Fibroblast of lung (primary cell): ENCODE measurements at regions not wholly inside any gene's neighbourhood (a gene's known extent, or its start where the extent isn't known, plus 50 kb on each side); places are given as distances from the start of the nearest gene placed in this dataset.

Source experiments
- DNase-seq, 2 donors: peaks; one replicate each; pipeline versions ENCODE4 v3.0.0 to v3.0.0-alpha.2; 2010; ENCODE audit warnings: low read depth in 2 of 2
- H2AFZ ChIP-seq: 2 replicates; pipeline ENCODE4 v1.5.1; 2012; ENCODE audit warnings: low read length, control low read depth, inconsistent platforms
- H3K27ac ChIP-seq: 2 replicates; pipeline ENCODE4 v1.5.1; 2011; ENCODE audit warnings: low read length, control low read depth; ENCODE audit not compliant: insufficient read depth
- H3K27me3 ChIP-seq: 2 replicates; pipeline ENCODE4 v1.5.1; 2011; ENCODE audit warnings: mild to moderate bottlenecking, low read length; ENCODE audit not compliant: control insufficient read depth, insufficient read depth
- H3K36me3 ChIP-seq: 2 replicates; pipeline ENCODE4 v1.5.1; 2011; ENCODE audit warnings: low read length; ENCODE audit not compliant: control insufficient read depth, insufficient read depth
- H3K4me1 ChIP-seq: 2 replicates; pipeline ENCODE4 v1.5.1; 2011; ENCODE audit warnings: low read length; ENCODE audit not compliant: control insufficient read depth, insufficient read depth; ENCODE audit errors: extremely low read depth
- H3K4me2 ChIP-seq: 2 replicates; pipeline ENCODE4 v1.5.1; 2011; ENCODE audit warnings: low read length, control low read depth; ENCODE audit not compliant: insufficient read depth; ENCODE audit errors: extremely low read depth
- H3K4me3 ChIP-seq, 4 experiments: fragments of 200-600 bp in 1 of 4; sonication (generic) in 1 of 4; replicated peaks in 1 of 4; 2 replicates each; pipeline ENCODE4 v1.5.1; 2011 to 2016; ENCODE audit warnings: low read length in 4 of 4, low read depth in 3 of 4, mild to moderate bottlenecking in 3 of 4, control low read depth in 2 of 4, inconsistent platforms in 1 of 4, mixed read lengths in 1 of 4; ENCODE audit not compliant: insufficient read depth in 1 of 4; ENCODE audit errors: control extremely low read depth in 1 of 4
- H3K79me2 ChIP-seq: 2 replicates; pipeline ENCODE4 v1.5.1; 2012; ENCODE audit warnings: mild to moderate bottlenecking, low read length, inconsistent platforms; ENCODE audit not compliant: control insufficient read depth, insufficient read depth
- H3K9ac ChIP-seq: 2 replicates; pipeline ENCODE4 v1.5.1; 2011; ENCODE audit warnings: mild to moderate bottlenecking, low read length, control low read depth; ENCODE audit not compliant: insufficient read depth
- H3K9me3 ChIP-seq: 2 replicates; pipeline ENCODE4 v1.5.1; 2012; ENCODE audit warnings: low read depth, low read length; ENCODE audit not compliant: control insufficient read depth, insufficient read depth
- H4K20me1 ChIP-seq: 2 replicates; pipeline ENCODE4 v1.5.1; 2011; ENCODE audit warnings: low read length; ENCODE audit not compliant: control insufficient read depth, insufficient read depth; ENCODE audit errors: extremely low read depth
- EZH2 ChIP-seq: IDR thresholded peaks from 2 replicates; pipeline ENCODE4 v1.5.1; 2012; ENCODE audit warnings: low read length, control low read depth, mild to moderate bottlenecking; ENCODE audit errors: missing control alignments
- TF ChIP-seq, protein P1 (sequence below), 2 donors: IDR thresholded peaks in 1 of 2; conservative IDR thresholded peaks in 1 of 2; 1 replicate in 1 of 2; 2 replicates in 1 of 2; pipeline ENCODE4 v1.5.1; 2011 to 2012; ENCODE audit warnings: low read length in 2 of 2, control low read depth in 1 of 2, inconsistent platforms in 1 of 2, low read depth in 1 of 2, mild to moderate bottlenecking in 1 of 2

DNA sequence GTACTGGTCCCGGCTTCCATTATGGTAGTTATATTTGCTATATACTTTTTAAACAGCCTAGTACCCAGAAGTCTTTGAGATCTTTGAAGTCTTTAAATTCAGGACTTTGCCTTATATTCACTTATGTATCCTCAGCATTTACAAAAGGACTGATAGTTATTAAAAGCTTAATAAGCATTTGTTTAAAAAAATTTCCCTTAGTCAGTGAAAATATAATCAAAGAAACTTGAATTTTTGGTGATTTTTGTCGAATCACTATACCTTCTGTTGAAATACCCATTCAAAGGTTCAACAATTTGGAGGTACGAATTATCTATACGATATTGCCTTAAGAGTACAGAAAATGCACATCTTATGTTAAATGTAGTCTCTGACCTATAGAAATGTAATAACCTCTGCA is 721.4 kb downstream of the NSUN3 start:
- Histone ChIP-seq H3K4me2 (no peak overlapping the region), H3K9me3 (no peaks in the 10 kb centered on the region), H4K20me1 (no peaks in the 10 kb centered on the region), H3K9ac (no peak overlapping the region), H3K27ac (no peak overlapping the region), H3K4me3 (no peak overlapping the region), H3K79me2 (no peaks in the 10 kb centered on the region), H3K4me1 (no peaks in the 10 kb centered on the region), H2AFZ (no peak overlapping the region), H3K27me3 (no peaks in the 10 kb centered on the region), H3K36me3 (no peaks in the 10 kb centered on the region)
- no peak for DNase-seq
- no peak for TF ChIP-seq EZH2
- TF ChIP-seq, protein P1, sequence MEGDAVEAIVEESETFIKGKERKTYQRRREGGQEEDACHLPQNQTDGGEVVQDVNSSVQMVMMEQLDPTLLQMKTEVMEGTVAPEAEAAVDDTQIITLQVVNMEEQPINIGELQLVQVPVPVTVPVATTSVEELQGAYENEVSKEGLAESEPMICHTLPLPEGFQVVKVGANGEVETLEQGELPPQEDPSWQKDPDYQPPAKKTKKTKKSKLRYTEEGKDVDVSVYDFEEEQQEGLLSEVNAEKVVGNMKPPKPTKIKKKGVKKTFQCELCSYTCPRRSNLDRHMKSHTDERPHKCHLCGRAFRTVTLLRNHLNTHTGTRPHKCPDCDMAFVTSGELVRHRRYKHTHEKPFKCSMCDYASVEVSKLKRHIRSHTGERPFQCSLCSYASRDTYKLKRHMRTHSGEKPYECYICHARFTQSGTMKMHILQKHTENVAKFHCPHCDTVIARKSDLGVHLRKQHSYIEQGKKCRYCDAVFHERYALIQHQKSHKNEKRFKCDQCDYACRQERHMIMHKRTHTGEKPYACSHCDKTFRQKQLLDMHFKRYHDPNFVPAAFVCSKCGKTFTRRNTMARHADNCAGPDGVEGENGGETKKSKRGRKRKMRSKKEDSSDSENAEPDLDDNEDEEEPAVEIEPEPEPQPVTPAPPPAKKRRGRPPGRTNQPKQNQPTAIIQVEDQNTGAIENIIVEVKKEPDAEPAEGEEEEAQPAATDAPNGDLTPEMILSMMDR (conservative IDR thresholded peaks at IDR 0.05 in 1 of 2, IDR thresholded peaks at IDR 0.05 in 1 of 2; ENCODE audit: low read depth in 1 of 2, low read length in 2 of 2): no peak

GRCh38 chr3:94787066-94787465 is 724.2 kb downstream of the NSUN3 start:
- no peaks in the 10 kb centered on the region for H3K4me1 ChIP-seq
- H4K20me1 ChIP-seq: no peaks in the 10 kb centered on the region
- H3K36me3 ChIP-seq: no peaks in the 10 kb centered on the region
- H3K9me3 ChIP-seq: no peaks in the 10 kb centered on the region
- TF ChIP-seq, protein P1 (conservative IDR thresholded peaks at IDR 0.05 in 1 of 2, IDR thresholded peaks at IDR 0.05 in 1 of 2; ENCODE audit: low read depth in 1 of 2, low read length in 2 of 2): no peak
- no peak for TF ChIP-seq EZH2
- H3K27ac ChIP-seq: no peak overlapping the region
- H3K4me3 ChIP-seq: no peak overlapping the region
- no peaks in the 10 kb centered on the region for H3K27me3 ChIP-seq
- no peak for DNase-seq
- H2AFZ ChIP-seq: no peak overlapping the region
- no peak overlapping the region for H3K4me2 ChIP-seq
- H3K9ac ChIP-seq: no peak overlapping the region
- no peaks in the 10 kb centered on the region for H3K79me2 ChIP-seq

GRCh38 chr3:94787734-94788270 is 724.9 kb downstream of the NSUN3 start:
- H3K27me3 ChIP-seq: no peaks in the 10 kb centered on the region
- no peaks in the 10 kb centered on the region for H3K36me3 ChIP-seq
- H3K4me3 ChIP-seq: no peak overlapping the region
- no peaks in the 10 kb centered on the region for H4K20me1 ChIP-seq
- H3K9ac ChIP-seq: no peak overlapping the region
- H3K27ac ChIP-seq: no peak overlapping the region
- H3K4me2 ChIP-seq: no peak overlapping the region
- H2AFZ ChIP-seq: no peak overlapping the region
- no peaks in the 10 kb centered on the region for H3K4me1 ChIP-seq
- no peak for DNase-seq
- TF ChIP-seq, protein P1 (conservative IDR thresholded peaks at IDR 0.05 in 1 of 2, IDR thresholded peaks at IDR 0.05 in 1 of 2; ENCODE audit: low read depth in 1 of 2, low read length in 2 of 2): no peak
- TF ChIP-seq EZH2: no peak
- H3K9me3 ChIP-seq: no peaks in the 10 kb centered on the region
- H3K79me2 ChIP-seq: no peaks in the 10 kb centered on the region
